Adrenal gland (tissue), 9 donors: ENCODE measurements at regions not wholly inside any gene's neighbourhood (a gene's known extent, or its start where the extent isn't known, plus 50 kb on each side); places are given as distances from the start of the nearest gene placed in this dataset.

Source experiments
- DNase-seq, 7 donors: peaks; one replicate each; pipeline ENCODE4 v3.0.0-alpha.2; 2019 to 2020
- H3K27ac ChIP-seq, 5 donors: fragments of 200-600 bp; sonication (generic) in 4 of 5; 1 replicate in 3 of 5; 2 replicates in 2 of 5; pipeline versions ENCODE4 v1.5.1 to v1.8.0; 2016 to 2020; ENCODE audit warnings: mild to moderate bottlenecking in 1 of 5
- H3K27me3 ChIP-seq: fragments of 200-600 bp; 2 replicates; pipeline ENCODE4 v1.8.0; 2021
- H3K36me3 ChIP-seq, 2 donors: fragments of 200-600 bp; replicated peaks in 1 of 2; 1 replicate in 1 of 2; 2 replicates in 1 of 2; pipeline versions ENCODE4 v1.5.1 to v1.8.0; 2018 to 2022
- H3K4me1 ChIP-seq, 2 donors: fragments of 200-600 bp; replicated peaks in 1 of 2; 1 replicate in 1 of 2; 2 replicates in 1 of 2; pipeline versions ENCODE4 v1.5.1 to v1.8.0; 2018 to 2021
- H3K4me3 ChIP-seq, 4 donors: fragments of 200-600 bp; sonication (generic) in 3 of 4; one replicate each; pipeline ENCODE4 v1.5.1; 2016 to 2018
- H3K9me3 ChIP-seq, 3 donors: fragments of 200-600 bp; sonication (generic) in 1 of 3; replicated peaks in 1 of 3; 1 replicate in 2 of 3; 2 replicates in 1 of 3; pipeline versions ENCODE4 v1.5.1 to v1.8.0; 2016 to 2021
- POLR2A ChIP-seq, 2 donors: fragments of 450-650 bp; IDR thresholded peaks; one replicate each; pipeline ENCODE4 v1.6.1; 2017; ENCODE audit warnings: antibody characterized with exemption in 2 of 2, mild to moderate bottlenecking in 2 of 2, moderate library complexity in 1 of 2
- WGBS, 4 donors: extraction: QIAGEN DNeasy Blood & Tissue Kit in 2 of 4; methylation state at CpG; one replicate each; pipeline versions ENCODE4 v1.1.5 to v1.1.7; 2013 to 2017; 5-methylcytosine and 5-hydroxymethylcytosine counted together
- intact Hi-C, 2 donors: fragments of 100-400 bp; cut with DNase I; formaldehyde crosslinking; loops; one replicate each; pipeline versions ENCODE4 v1.14.1 to v1.15.0; 2022 to 2023
- TF ChIP-seq, protein P1 (sequence below), 6 experiments: fragments of 450-650 bp in 4 of 6; fragments of 200-600 bp in 2 of 6; sonication (generic) in 1 of 6; IDR thresholded peaks; 1 replicate in 5 of 6; 2 replicates in 1 of 6; pipeline versions ENCODE4 v1.5.1 to v1.8.0; 2016 to 2021; ENCODE audit warnings: antibody characterized with exemption in 6 of 6, mild to moderate bottlenecking in 2 of 6, moderate library complexity in 1 of 6
- donor health status: healthy with polysubstance abuse.
- donor health status: Bipolar disorder and iron deficiency.
- donor health status: DM: yes; HTN: yes; CAD: no.
- donor health status: DM: no; HTN: no; CAD: no.
- donor health status: DM: no; HTN: no; CAD: no.

DNA sequence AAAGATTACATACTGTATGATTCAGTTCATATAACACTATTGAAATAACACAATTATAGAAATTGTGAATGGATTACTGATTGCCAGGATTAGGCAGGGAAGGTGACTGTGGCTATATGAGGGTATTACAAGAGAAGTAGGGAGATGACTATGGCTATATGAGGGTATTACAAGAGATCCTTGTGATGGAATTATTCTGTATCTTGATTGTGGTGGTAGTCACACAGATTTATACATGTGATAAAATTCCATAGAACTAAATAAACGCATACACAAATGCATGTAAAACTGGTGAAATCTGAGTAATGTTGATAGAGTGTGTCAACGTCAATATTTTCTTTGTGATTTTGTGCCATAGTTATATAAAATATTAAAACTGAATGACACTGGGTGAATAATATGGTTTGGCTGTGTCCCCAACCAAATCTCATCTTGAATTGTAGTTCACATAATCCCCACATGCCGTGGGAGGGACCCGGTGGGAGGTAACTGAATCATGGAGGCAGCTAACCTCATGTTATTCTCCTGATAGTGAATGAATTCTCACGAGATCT, 615.6 kb upstream of the PKN2 start:
- intact Hi-C loops: no loop called here
- no peaks in the 10 kb centered on the region for H3K4me1 ChIP-seq
- H3K4me3 ChIP-seq: no peak overlapping the region
- no peaks in the 10 kb centered on the region for H3K9me3 ChIP-seq
- no peak for DNase-seq
- TF ChIP-seq, protein P1, sequence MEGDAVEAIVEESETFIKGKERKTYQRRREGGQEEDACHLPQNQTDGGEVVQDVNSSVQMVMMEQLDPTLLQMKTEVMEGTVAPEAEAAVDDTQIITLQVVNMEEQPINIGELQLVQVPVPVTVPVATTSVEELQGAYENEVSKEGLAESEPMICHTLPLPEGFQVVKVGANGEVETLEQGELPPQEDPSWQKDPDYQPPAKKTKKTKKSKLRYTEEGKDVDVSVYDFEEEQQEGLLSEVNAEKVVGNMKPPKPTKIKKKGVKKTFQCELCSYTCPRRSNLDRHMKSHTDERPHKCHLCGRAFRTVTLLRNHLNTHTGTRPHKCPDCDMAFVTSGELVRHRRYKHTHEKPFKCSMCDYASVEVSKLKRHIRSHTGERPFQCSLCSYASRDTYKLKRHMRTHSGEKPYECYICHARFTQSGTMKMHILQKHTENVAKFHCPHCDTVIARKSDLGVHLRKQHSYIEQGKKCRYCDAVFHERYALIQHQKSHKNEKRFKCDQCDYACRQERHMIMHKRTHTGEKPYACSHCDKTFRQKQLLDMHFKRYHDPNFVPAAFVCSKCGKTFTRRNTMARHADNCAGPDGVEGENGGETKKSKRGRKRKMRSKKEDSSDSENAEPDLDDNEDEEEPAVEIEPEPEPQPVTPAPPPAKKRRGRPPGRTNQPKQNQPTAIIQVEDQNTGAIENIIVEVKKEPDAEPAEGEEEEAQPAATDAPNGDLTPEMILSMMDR (IDR thresholded peaks at IDR 0.05): no peak
- TF ChIP-seq POLR2A (IDR thresholded peaks at IDR 0.05): no peak
- WGBS, 4 donors: 74 to 81% (median 76%) methylated on average over 5 of the region's 5 CpGs
- no peaks in the 10 kb centered on the region for H3K36me3 ChIP-seq
- no peak overlapping the region for H3K27ac ChIP-seq
- H3K27me3 ChIP-seq: no peaks in the 10 kb centered on the region

DNA sequence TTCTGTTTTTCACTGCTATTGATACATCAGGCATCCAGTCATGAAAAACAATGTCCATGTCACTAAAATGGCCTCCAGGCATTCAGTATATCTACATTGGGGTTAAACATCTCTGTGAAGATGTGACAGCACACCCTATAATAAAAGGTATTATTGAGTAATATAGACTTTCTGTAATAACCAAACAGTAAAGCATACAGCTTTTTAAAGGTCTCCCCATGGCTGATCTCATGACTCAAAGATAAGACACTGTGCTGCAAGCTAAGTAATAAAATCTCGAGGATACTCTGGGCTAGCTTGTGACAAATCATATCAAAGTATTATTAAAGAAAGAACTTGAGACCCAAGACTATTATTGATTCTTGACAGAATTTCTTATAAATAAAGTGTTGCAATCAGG, 613.1 kb upstream of the PKN2 start:
- intact Hi-C loops: no loop called here
- TF ChIP-seq, protein P1 (IDR thresholded peaks at IDR 0.05): no peak
- no peak for TF ChIP-seq POLR2A (IDR thresholded peaks at IDR 0.05)
- Histone ChIP-seq H3K4me3 (no peak overlapping the region), H3K9me3 (no peaks in the 10 kb centered on the region), H3K36me3 (no peaks in the 10 kb centered on the region), H3K27me3 (no peaks in the 10 kb centered on the region), H3K4me1 (no peaks in the 10 kb centered on the region), H3K27ac (no peak overlapping the region)
- WGBS, 4 donors: 60 to 78% (median 65%) methylated on average over 1 of the region's 1 CpG
- DNase-seq: no peak

DNA sequence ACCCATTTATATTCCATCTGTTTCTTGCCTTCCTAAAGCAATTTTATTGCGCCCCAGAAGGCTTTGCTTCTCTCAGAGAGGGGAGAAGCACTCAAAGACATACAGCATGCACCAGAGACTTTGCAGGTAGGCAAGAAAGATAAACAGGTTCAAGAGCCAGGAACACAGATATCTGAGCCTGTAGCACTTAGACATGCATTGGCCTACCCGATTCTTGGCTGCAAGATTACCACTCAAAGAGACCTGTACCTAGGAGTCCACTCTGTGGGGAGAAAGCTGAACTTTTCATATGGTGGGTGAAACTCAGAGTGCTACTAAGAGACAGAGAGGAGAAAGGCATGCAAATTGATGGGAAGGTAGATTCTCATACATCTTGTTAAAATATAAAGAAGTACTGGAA, 609.4 kb upstream of the PKN2 start:
- no peak overlapping the region for H3K27ac ChIP-seq
- H3K36me3 ChIP-seq: no peaks in the 10 kb centered on the region
- no peaks in the 10 kb centered on the region for H3K4me1 ChIP-seq
- no peak for DNase-seq
- intact Hi-C loops: no loop called here
- no peak overlapping the region for H3K4me3 ChIP-seq
- no peaks in the 10 kb centered on the region for H3K9me3 ChIP-seq
- H3K27me3 ChIP-seq: no peaks in the 10 kb centered on the region
- TF ChIP-seq POLR2A (IDR thresholded peaks at IDR 0.05): no peak
- TF ChIP-seq, protein P1 (IDR thresholded peaks at IDR 0.05): no peak
- 77 to 91% (median 89%) methylated on average over 2 of the region's 2 CpGs for WGBS, 4 donors

DNA sequence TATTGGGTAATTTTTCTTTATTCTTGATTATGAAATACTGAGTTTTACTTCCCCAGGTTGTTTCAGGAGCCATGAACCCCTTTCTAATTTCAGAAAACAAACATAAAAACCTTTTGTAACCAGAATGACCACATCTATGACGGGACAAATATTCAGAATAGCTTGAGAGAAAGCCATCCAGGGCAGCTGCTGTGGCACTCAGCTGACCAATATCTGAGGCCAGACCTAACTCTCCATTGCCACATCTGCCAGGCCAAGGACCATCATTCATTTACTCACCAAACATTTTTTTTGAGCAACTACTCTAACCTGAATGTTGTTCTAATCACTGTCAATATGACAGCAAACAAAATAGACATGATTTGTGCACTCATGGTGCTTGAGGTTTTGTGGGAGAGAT, 608.3 kb upstream of the PKN2 start:
- H3K36me3 ChIP-seq: no peaks in the 10 kb centered on the region
- H3K4me1 ChIP-seq: no peaks in the 10 kb centered on the region
- H3K27ac ChIP-seq: no peak overlapping the region
- TF ChIP-seq, protein P1 (IDR thresholded peaks at IDR 0.05): no peak
- no peak for TF ChIP-seq POLR2A (IDR thresholded peaks at IDR 0.05)
- H3K27me3 ChIP-seq: no peaks in the 10 kb centered on the region
- WGBS, 4 donors: 46 to 72% (median 68%) methylated on average over 1 of the region's 1 CpG
- no peak overlapping the region for H3K4me3 ChIP-seq
- intact Hi-C loops: no loop called here
- H3K9me3 ChIP-seq: no peaks in the 10 kb centered on the region
- DNase-seq: no peak
